Skin of body (tissue), 1 donor: ENCODE measurements at regions not wholly inside any gene's neighbourhood (a gene's known extent, or its start where the extent isn't known, plus 50 kb on each side); places are given as distances from the start of the nearest gene placed in this dataset.
"Not testable (repeated sequence)": the region's sequence is repeated elsewhere in the genome, so short reads cannot be mapped to it uniquely, and the experiment has no call there.

Experiments used
- DNase-seq: peaks from one replicate; lab custom pipeline; 2025; lab: John Stamatoyannopoulos, UW

DNA sequence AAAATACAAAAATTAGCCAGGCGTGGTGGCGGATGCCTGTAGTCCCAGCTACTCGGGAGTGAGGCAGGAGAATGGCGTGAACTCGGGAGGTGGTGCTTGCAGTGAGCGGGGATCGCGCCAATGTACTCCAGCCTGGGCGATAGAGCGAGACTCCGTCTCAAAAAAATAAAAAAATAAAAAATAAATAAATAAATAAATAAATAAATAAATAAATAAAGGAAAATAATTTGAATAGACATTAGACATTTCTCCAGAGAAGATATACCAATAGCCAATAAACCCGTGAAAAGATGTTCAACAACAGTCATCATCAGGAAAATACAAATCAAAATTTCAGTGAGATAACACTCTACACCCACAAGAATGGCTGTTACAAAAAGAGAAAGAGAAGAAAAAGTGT is 1302.4 kb upstream of the GYPC start:
- DNase-seq: not testable (repeated sequence)

DNA sequence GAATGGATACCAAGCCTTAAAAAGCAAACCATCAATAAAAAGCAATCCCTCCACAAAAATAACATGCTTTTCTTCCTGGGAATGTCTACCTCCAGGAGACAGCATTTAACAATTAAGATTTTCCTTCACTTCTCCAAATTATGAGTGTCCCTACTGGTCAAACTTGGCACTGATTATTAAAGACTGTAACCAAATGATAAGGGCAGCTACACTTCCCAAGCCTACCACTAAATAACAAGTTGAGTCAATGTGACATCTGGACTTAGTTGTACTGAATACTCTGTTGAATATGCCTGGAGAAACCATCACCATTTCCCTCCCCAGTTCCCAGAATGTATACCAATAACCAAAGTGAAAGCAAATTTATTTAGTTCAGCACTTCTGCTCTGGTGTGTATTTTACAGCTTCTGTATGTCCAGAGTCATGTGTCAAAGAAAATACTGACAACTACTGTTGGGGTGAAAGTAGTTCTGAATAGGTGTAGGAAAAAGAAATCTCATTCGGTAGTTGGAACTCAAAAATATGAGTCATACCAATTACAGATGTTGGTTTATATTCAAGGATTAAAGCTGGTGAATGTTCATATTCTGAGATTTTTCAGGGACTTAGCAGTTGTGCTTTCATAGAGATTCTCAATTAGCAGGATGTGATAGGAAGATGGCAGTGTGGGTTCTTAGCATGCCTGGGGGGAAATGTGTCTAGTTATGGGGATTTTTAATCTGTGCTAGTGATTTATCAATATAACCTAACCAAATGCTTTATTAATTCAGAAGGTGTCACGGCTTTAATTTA is 1291.6 kb upstream of the GYPC start:
- no peak for DNase-seq

DNA sequence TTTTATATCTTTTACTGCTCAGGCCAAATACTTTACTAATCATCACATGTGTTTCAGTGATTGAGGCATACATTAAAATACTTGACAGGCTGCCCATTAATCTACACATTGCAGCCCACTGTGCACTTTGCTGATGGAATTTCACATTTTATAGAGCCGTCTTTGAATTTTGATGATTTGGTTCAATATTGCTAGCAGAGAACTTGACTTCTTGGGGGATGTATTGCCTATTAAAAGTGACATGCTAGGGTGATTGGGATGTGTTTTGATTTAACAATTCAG is 1291.0 kb upstream of the GYPC start:
- no peak for DNase-seq

DNA sequence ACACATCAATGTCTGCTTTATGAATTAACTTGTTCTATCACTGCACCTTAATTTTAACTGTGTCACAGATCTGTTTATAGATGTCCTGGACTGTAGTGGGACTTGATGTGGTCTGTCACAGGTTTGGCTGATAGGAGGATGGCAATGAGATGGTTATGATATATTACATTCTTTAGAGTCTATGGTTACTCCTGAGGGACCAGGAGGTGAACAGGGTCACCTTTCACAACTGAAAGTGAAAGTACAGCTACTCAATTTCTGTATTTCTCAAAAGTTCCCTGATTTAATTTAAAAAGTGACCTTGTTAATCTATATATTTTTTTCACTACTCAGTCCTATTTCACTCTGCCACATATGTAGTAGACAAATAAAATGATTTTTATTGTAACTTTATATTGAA is 1284.1 kb upstream of the GYPC start:
- DNase-seq: no peak

DNA sequence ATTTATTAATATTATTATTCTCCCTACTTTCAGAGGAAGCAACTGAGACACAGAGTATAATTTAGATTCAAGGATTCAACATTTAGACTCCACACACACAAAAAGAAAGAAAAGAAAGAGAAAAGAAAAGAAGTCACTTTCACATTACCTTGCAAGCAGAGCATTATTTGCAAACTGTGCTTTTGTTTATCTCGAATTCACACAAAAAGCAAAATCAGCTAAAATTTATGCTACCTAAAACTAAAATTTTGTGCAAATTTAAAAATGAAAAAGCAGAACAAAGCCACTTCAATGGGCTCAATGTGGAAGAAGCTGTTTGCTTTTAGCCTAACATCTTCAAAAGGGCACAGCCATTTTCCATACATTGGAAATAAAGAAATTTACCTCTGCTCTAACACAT is 1282.7 kb upstream of the GYPC start:
- DNase-seq: no peak

DNA sequence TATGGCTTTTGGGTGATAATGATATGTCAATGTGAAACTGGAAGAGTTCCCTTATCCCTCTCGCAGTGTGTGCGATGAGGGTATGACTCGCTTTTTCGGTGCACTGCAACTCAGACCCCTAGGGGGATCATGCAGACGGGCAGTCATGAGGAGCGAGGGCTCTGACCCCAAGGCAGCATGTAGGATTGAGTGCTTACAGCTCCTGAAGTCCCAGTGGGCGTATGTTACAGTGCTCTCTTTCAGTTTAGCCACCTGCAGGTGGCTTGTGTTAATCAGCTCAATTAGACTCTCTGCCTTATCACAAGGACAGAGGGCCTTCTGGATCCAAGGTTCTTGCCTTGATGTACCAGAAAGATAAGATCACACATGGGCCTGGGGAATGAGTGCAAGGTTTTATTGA is 1269.9 kb upstream of the GYPC start:
- no peak for DNase-seq

DNA sequence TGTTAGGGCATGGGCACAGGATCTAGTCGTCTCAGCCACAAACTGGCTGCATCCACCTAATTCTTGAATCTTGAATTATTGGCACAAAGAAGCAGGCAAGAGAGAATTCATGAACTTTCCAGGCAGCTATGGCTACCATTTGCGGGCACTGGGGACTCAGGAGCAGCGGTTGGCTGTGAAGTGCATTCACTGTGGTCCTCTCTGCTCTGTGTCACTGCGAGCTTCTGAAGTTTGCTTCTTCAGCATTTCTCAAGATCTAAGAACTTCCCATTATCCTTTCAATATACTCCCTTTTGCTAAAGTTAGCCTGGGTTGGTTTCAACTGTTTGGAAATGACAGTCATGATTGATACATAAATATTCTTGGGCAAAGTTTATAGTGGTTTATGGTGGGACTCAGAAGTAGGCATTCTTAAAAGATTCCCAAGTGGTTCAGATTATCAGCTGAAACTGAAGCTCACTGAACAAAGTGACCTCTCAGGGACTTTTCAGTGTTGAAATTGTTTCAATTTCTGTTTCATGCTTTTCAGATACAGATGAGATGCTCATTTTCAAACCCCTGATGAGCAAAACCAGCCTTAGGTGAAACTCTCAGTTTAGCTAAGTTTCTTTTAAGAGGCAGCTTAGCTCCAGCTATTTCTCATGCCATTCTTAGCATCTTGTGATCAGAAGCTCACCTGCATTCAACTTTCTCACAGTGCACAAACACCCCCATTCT is 1258.3 kb upstream of the GYPC start:
- no peak for DNase-seq

DNA sequence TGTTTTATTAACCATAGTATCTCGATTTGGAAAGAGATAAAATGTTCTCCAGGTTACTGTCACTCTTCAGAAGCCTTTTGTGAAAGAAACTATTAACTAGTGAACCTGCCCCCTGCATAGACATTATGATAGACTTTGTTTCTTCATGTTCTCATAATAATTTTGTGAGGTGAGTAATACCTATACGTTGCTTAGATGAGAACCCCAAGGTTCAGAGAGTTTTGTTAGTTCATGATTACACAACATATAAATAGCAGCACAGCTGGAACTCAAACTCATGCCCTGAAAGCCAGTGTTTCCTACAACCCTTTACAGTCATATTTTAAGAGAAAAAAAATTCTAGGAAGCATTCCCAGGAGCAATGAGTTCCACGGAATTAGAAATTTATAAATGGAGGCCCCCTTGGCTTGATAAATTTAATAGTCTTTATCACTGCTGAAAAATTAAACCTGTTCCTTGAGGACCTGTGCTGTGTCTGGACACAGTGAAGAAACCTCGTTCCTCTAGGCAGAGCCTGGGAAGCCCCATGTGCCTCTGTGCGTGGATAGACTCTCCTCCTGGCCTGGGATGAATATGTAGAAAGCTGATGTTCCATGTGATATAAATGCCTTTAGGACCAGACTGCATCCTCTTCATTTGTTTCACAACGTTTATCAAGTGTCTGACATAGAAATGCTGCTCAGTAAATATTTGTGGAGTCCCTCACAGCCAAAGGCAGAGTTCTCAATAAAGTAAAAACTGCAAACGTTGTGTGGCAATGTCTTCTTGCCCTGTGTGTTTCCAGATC is 1257.0 kb upstream of the GYPC start:
- no peak for DNase-seq

DNA sequence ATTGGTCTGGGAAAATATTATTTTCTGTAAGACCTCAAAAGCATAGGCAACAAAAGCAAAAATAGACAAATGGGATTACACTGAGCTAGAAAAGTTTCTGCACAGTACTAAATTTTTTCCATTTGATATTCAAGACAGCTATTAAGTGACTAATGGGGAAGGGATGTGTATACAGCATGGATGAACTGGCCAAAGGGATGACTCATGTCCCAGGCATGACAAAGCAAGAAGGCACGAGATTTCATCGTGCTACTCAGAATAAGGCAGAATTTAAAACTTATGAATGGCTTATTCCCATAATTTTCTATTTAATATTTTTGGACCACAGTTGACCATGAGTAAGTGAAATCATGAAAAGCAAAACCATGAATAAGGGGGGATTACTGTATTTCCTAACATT is 1250.1 kb upstream of the GYPC start:
- no peak for DNase-seq

DNA sequence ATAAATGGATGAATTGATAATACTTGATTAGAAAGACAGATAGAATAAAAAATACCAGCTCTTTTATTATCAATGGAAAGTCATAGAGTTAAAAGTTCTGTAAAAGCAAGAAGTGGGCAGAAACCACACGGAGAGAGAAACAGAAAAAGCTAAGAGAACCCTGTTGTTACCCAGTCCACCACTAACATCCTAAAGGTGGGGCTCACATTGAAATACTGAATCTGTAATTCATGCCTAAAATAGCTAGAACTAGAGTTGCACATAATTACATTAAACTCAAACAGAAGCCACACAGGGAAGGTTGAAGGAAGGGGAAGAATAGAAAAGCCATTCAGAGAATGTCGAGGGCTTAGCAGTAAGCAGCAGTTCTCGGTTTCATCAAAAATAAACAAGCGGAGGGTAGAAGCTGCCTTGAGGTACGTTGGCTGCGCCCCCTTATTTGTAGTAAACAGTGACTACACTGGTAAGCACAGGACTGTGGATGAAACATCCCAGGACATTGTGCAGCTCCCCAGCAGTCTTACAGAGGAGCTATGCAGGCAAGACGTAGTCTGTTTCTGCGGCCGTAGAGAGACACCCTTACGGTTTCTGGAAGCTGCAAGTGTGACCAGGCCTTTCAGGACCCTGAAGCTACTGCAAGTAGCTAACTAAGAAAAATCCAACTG is 1247.0 kb upstream of the GYPC start:
- DNase-seq: no peak

DNA sequence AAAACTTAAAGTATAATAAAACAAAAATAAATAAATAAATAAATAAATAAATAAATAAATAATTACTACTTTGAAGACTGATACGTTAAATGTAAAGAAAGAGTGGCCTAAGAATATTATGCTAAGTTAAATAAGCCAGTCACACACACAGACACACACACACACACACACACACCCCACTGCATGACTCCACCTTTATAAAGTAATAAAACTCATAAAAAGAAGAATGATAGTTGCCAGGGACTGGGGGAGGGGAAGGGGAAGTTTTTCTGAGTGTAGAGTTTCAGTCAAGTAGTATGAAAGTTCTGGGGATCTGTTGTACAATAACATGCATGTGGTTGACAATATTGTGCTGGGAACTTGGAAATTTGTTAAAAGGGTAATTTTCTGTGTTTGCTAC is 1237.5 kb upstream of the GYPC start:
- DNase-seq: no peak

DNA sequence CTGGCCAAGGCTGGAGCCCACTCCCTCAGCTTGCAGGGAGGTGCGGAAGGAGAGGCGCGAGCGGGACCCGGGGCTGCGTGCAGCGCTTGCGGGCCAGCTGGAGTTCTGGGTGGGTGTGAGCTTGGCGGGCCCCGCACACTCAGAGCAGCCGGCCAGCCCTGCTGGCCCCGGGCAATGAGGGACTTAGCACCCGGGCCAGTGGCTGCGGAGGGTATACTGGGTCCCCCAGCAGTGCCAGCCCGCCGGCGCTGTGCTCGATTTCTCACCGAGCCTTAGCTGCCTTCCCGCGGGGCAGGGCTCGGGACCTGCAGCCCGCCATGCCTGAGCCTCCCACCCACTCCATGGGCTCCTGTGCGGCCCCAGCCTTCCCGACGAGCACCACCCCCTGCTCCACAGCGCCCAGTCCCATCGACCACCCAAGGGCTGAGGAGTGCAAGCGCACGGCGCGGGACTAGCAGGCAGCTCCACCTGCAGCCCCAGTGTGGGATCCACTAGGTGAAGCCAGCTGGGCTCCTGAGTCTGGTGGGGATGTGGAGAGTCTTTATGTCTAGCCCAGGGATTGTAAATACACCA is 1233.7 kb upstream of the GYPC start:
- DNase-seq: not testable (repeated sequence)

DNA sequence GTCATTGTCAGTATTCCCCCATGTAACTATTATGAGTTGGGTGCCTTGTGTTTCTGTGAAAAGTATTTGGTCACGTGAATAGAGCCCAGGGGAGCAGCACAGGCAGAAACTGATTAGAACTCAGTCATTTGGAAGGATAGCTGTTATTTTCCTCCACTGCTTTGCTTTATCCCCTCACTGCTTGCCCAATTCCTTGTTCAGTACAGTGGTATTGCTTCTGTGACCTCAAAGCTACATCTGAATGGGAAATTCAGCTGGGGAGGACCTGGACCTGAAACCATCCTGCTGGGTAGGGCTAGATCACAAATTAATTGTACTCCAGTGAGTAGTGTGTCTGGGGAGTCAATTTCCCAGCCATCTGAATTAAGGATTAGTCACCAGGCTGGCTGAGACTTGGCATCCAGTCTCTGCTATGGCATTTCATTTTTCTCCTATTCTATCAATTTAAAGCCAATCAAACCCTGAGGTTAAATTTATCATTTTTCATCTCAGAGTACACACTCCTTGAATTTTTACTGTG is 1231.6 kb upstream of the GYPC start:
- DNase-seq: no peak

DNA sequence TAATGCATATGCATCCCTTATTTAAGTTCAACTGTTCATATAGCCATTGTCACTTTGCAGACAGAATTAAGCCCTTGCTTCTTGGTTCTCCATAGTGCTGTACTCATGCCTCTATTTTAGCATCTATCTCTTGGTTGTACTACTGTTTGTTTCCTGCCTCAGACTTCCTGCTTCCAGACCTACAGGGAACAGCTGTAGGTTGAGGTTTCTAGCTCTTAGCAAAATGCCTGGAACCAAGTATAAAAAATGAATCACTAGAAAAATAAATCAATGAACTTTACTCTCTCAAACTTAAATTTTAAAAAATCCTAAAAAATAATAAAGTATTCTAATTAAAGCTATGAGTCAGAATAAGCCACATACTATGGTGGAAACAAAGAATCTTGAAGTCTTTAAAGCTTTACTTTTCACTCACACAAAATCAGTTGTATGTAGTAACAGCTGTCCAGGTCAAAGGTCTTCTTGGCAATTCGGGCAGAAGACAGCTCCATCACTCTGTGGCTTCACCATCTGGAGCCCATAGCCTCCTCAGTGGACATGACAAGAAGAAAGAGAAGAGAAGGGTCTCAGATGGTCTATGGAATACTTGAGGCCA is 1228.1 kb upstream of the GYPC start:
- no peak for DNase-seq

DNA sequence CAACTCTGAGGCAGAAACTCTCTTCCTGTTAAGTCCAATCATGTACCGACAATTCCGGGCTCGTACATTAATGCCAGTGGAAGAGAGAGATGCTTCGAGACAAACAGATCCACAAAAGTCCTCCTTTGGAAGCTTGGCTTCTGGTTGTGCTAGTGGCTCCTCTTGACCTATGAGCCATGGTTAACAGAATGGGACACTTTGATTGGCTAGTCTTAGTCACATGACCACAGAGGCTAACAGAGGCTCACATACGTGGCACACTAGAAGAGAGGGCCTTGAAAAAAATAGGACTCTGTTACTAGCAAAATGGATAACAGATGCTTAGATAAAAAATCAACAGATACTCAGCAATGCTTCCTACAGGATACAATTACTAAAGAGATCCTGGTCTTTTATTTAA is 1211.9 kb upstream of the GYPC start:
- DNase-seq: no peak

DNA sequence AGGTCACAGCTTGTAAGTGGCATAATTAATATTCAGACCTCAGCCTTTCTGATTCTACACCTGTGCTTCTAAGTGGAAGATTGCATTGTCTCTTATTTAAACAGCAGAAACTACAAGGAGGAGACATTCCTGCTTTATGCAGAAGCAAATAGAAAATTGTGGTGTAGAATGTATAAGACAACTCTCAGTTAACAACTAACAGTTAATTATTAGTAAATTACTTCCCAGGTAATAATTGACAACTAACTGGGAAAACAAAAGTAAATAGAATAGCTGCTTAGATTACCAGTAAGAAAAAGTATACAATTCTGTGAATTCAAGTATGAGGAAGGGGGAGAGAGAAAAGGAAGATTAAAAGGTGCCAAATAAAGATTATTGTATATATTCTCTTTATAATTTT is 1210.5 kb upstream of the GYPC start:
- no peak for DNase-seq

DNA sequence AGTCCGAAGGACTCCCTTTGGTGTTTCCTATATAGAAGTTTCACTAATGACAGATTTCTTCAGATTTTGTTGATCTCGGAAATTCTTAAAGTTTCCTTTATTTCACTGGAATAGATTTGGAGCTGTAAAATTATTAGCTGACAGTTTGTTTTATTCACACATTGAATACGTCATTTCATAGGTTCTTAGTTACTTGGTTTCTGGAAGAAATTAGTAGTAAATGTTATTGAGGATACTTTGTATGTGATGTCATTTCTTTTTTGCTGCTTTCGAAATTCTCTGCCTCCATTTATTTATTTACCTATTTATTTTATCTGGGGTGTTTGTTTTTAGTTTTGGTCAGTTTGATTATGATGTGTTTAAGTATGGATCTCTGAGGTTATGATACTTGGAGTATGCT is 1205.9 kb upstream of the GYPC start:
- DNase-seq: no peak

DNA sequence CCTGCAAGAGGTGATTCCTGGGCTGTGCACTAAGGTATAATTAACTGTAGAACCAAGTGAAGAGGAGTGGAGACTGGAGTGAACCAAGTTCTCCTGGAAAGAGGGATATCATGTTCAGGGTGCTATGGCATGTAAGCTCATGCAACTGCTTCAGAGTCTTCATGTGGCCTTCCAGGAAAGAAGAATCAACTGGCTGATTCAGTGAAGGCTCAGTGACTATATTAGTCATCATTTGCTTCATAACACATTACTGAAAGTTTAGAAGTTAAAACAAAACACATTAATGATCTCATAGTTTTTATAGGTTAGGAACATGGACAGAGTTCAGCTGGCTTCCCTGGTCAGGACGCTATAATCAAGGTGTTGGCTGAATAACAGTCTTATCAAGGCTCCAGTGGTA is 1200.8 kb upstream of the GYPC start:
- no peak for DNase-seq

DNA sequence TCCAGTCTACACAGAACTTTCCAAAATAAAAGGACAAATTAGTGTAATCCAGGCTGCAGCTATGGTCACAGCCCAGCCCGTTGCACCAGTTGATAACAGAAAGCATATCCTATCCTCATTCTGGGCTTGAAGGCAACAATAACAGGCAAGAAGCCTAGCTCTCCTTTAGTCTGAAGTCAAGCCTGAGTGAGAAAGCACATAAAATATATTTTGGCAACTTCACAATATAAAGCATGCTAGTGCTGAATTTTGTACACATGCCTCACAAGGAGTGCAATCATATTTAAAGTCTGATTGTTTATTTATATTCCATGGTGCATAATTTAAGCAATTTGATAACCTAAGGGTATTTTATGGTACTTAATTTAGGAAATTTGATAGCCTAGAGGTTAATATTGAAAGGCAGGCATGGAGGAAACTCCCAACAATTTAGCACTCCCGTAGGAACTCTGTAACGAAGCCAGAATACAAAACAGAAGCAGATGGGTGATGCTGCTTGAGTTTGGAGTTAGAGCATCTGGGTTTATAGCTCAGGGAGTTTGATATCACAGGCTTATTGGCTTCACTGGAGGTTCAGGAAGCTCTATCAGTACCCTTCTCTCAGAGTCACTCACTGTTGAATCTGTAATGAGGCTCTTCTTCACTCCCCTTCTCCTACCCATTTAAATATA is 1199.1 kb upstream of the GYPC start:
- peak; percentile 37 for DNase-seq

DNA sequence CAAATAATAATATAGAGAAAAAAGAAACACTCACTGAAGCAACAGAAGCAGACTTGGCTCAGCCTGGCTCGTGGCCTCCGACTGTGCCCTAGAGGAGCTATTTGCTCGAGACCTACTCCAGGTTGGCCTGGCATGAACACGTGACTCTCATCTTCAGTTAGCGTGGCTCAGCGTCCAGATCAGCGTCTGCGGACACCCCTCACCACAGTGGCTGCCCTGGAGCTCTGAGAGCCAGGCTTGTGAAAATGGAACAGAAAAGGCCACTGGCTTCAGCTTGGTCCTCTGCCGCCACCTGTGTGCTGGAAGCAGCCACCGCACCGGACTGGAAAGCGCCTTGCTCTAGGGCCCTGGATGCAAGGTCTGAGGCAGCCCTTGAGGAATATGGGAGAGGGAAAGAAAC is 1184.0 kb upstream of the GYPC start:
- no peak for DNase-seq
